HUES64 (cell line): ENCODE measurements at regions not wholly inside any gene's neighbourhood (a gene's known extent, or its start where the extent isn't known, plus 50 kb on each side); places are given as distances from the start of the nearest gene placed in this dataset.
"Not testable (repeated sequence)": the region's sequence is repeated elsewhere in the genome, so short reads cannot be mapped to it uniquely, and the experiment has no call there.

Experiments
- H3K27ac ChIP-seq: 2 replicates; pipeline ENCODE4 v1.7.0; 2013; ENCODE audit warnings: low read depth, low read length, inconsistent platforms
- H3K27me3 ChIP-seq: 2 replicates; pipeline ENCODE4 v1.6.1; 2013; ENCODE audit warnings: mild to moderate bottlenecking, low read length; ENCODE audit not compliant: insufficient read depth
- H3K36me3 ChIP-seq: 2 replicates; pipeline ENCODE4 v1.6.1; 2013; ENCODE audit warnings: mild to moderate bottlenecking, low read length; ENCODE audit not compliant: insufficient read depth
- H3K4me1 ChIP-seq: 2 replicates; pipeline ENCODE4 v1.6.1; 2013; ENCODE audit warnings: mild to moderate bottlenecking, low read length, moderate library complexity; ENCODE audit not compliant: insufficient read depth
- H3K4me3 ChIP-seq: 2 replicates; pipeline ENCODE4 v1.5.1; 2013; ENCODE audit warnings: mild to moderate bottlenecking, low read length, moderate library complexity
- H3K9ac ChIP-seq: 2 replicates; pipeline ENCODE4 v1.6.1; 2013; ENCODE audit warnings: mild to moderate bottlenecking, low read depth, low read length
- H3K9me3 ChIP-seq: 2 replicates; pipeline ENCODE4 v1.6.1; 2013; ENCODE audit warnings: low read depth, low read length; ENCODE audit not compliant: insufficient read depth
- WGBS: fragments of 150-250, 120-280 bp; methylation state at CpG from one replicate; pipeline ENCODE4 v1.1.7; 2013; ENCODE audit warnings: missing lambda C conversion rate; 5-methylcytosine and 5-hydroxymethylcytosine counted together

- Histone ChIP-seq H3K27ac (no peak overlapping the region), H3K4me1 (0 out of 2 replicates have a peak, but pooled peaks cover 5% of the 10 kb centered on the region), H3K9me3 (no peaks in the 10 kb centered on the region), H3K9ac (no peak overlapping the region), H3K27me3 (no peaks in the 10 kb centered on the region), H3K36me3 (no peaks in the 10 kb centered on the region), H3K4me3 (no peak overlapping the region)
- WGBS, result 95% methylated on average over 1 of the region's 1 CpG
These were observed 1590.8 kb downstream of the GRIK2 start for GRCh38 chr6:102984357-102984756.

GRCh38 chr6:102981490-102982015 is 1588.0 kb downstream of the GRIK2 start:
- H3K27me3 ChIP-seq, result no peaks in the 10 kb centered on the region
- H3K4me1 ChIP-seq, result 0 out of 2 replicates have a peak, but pooled peaks cover 5% of the 10 kb centered on the region
- no peak overlapping the region for H3K9ac ChIP-seq
- no peak overlapping the region for H3K4me3 ChIP-seq
- no peaks in the 10 kb centered on the region for H3K9me3 ChIP-seq
- H3K27ac ChIP-seq, result no peak overlapping the region
- WGBS, result 71% methylated on average over 1 of the region's 2 CpGs
- H3K36me3 ChIP-seq, result no peaks in the 10 kb centered on the region

DNA sequence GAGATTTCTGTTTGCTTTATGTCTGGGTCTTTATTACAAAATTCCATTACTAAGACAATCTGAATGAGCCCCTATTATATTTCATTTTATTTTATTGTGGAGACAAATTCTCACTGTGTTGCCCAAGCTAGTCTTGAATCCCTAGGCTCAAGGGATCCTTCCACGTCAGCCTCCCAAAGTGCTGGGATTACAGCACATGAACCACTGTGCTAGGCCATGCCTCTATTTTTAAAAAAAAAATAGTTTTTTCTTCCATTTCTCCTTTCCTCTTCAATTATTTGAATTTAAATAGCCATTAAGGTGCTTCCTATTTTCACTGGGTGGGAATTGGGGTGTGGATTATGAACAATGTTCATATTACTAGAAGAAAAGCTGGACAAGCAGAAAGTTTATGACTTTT is 1587.4 kb downstream of the GRIK2 start:
- Histone ChIP-seq H3K36me3 (no peaks in the 10 kb centered on the region), H3K9ac (no peak overlapping the region), H3K27ac (no peak overlapping the region), H3K27me3 (no peaks in the 10 kb centered on the region), H3K4me3 (no peak overlapping the region), H3K9me3 (no peaks in the 10 kb centered on the region), H3K4me1 (0 out of 2 replicates have a peak, but pooled peaks cover 5% of the 10 kb centered on the region)
- 85% methylated on average over 1 of the region's 1 CpG for WGBS

- Histone ChIP-seq H3K36me3 (no peaks in the 10 kb centered on the region), H3K27ac (no peak overlapping the region), H3K9ac (no peak overlapping the region), H3K27me3 (no peaks in the 10 kb centered on the region), H3K4me3 (no peak overlapping the region), H3K9me3 (no peaks in the 10 kb centered on the region), H3K4me1 (no peaks in the 10 kb centered on the region)
These were observed 1568.4 kb downstream of the GRIK2 start for GRCh38 chr6:102961902-102962301.

DNA sequence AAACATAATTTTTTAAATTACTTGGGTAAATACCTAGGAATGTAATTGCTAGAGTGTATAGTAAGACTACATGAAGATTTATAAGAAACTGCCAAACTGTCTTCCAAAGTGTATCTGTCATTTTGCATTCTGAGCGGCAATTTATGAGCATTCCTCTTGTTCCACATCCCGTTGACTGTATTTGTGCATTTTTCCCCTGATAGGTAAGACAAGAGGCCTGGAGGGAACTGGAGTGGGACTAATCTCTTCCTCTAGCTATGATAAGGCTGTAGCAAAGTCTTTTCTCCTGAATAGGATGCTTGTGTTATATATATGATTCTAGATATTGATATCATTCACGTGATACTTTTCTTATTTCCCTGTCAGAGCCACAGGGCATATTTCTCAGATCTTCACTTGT is 1557.5 kb downstream of the GRIK2 start:
- Histone ChIP-seq H3K36me3 (no peaks in the 10 kb centered on the region), H3K9ac (no peak overlapping the region), H3K9me3 (no peaks in the 10 kb centered on the region), H3K27ac (no peak overlapping the region), H3K27me3 (no peaks in the 10 kb centered on the region), H3K4me3 (no peak overlapping the region), H3K4me1 (no peaks in the 10 kb centered on the region)
- 98% methylated on average over 2 of the region's 3 CpGs for WGBS

DNA sequence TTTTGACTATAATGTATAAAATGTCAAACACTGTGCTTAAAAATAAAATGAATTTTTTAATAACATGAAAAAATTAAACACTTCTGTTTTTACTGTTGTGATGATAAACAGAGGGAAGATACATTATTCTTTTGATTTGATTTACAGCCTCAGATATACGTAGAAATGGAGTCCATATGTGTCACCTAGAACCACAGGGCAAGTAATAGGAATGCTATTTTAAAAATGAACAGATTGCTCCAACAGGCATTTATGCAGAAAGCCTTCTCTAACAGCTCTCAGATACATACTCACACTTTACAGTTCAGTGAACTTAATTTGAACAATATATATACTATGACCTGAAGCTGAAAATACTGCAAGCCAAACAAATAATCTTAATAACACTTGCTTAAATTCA is 1551.0 kb downstream of the GRIK2 start:
- no peaks in the 10 kb centered on the region for H3K27me3 ChIP-seq
- no peak overlapping the region for H3K27ac ChIP-seq
- H3K36me3 ChIP-seq, result no peaks in the 10 kb centered on the region
- H3K4me1 ChIP-seq, result no peaks in the 10 kb centered on the region
- no peak overlapping the region for H3K4me3 ChIP-seq
- no peaks in the 10 kb centered on the region for H3K9me3 ChIP-seq
- 80% methylated on average over 1 of the region's 1 CpG for WGBS
- H3K9ac ChIP-seq, result no peak overlapping the region

DNA sequence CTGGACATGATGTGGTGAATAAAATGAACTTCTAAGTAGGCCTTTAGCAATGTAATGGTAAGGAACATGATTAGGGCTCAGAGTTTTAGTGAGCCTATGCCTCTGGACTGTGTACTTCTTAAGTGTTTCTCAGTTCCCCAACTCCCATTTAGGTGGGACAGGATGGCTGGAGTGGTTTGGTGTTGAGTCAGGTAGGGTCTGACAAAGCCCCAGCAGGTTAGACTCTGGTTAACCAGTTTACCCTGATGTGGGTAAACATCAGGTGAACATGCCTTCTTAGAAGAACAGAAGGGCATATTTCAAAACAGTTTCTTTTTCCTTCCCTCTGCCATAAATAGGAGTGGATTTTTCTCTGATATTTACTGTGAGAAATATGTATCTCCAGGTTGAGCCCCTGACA is 1548.7 kb downstream of the GRIK2 start:
- Histone ChIP-seq H3K4me3 (no peak overlapping the region), H3K27me3 (no peaks in the 10 kb centered on the region), H3K4me1 (no peaks in the 10 kb centered on the region), H3K36me3 (no peaks in the 10 kb centered on the region), H3K27ac (no peak overlapping the region), H3K9me3 (no peaks in the 10 kb centered on the region), H3K9ac (no peak overlapping the region)

GRCh38 chr6:102936959-102937358 is 1543.5 kb downstream of the GRIK2 start:
- no peak overlapping the region for H3K9ac ChIP-seq
- no peaks in the 10 kb centered on the region for H3K36me3 ChIP-seq
- H3K4me1 ChIP-seq, result no peaks in the 10 kb centered on the region
- H3K27me3 ChIP-seq, result no peaks in the 10 kb centered on the region
- H3K9me3 ChIP-seq, result no peaks in the 10 kb centered on the region
- 87% methylated on average over 2 of the region's 3 CpGs for WGBS
- H3K4me3 ChIP-seq, result no peak overlapping the region
- H3K27ac ChIP-seq, result no peak overlapping the region

DNA sequence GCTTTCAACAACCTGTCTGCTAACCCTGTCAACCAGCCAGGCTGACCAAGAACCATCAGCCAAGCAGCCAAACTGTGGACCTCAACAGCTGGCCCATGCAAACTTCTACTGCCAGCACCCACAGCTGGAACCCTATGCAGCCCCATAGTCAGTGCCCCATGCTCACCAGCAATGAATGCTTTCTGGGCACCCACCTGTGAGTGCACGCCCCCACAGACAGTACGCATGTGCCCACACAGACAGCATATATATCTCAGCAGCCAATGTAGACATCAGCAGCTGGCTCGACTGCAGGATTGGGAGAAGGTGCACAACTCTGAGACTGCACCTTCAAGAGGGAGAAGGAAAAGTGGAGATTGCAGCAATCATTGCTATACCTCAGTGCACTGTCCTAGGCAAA is 1534.6 kb downstream of the GRIK2 start:
- Histone ChIP-seq H3K36me3 (no peaks in the 10 kb centered on the region), H3K9me3 (no peaks in the 10 kb centered on the region), H3K4me1 (no peaks in the 10 kb centered on the region), H3K4me3 (no peak overlapping the region), H3K9ac (no peak overlapping the region), H3K27ac (no peak overlapping the region), H3K27me3 (no peaks in the 10 kb centered on the region)
- WGBS, result 95% methylated on average over 3 of the region's 3 CpGs

GRCh38 chr6:102918161-102918560 is 1524.7 kb downstream of the GRIK2 start:
- Histone ChIP-seq H3K9ac (no peak overlapping the region), H3K4me1 (no peaks in the 10 kb centered on the region), H3K27me3 (no peaks in the 10 kb centered on the region), H3K27ac (no peak overlapping the region), H3K4me3 (no peak overlapping the region), H3K9me3 (no peaks in the 10 kb centered on the region), H3K36me3 (no peaks in the 10 kb centered on the region)
- WGBS, result 95% methylated on average over 6 of the region's 6 CpGs

GRCh38 chr6:102911571-102911970 is 1518.1 kb downstream of the GRIK2 start:
- Histone ChIP-seq H3K36me3 (no peaks in the 10 kb centered on the region), H3K9me3 (no peaks in the 10 kb centered on the region), H3K27me3 (no peaks in the 10 kb centered on the region), H3K9ac (no peak overlapping the region), H3K27ac (no peak overlapping the region), H3K4me1 (no peaks in the 10 kb centered on the region), H3K4me3 (no peak overlapping the region)

DNA sequence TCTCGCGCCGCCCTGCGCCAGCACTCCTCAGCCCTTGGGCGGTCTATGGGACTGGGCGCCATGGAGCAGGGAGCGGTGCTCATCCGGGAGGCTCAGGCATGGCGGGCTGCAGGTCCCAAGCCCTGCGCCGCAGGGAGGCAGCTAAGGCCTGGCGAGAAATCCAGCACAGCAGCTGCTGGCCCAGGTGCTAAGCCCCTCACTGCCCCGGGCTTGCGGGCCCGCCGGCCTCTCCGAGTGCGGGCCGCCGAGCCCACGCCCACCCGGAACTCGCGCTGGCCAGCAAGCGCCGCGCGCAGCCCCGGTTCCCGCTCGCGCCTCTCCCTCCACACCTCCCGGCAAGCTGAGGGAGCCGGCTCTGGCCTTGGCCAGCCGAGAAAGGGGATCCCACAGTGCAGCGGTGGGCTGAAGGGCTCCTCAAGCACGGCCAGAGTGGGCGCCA is 1517.2 kb downstream of the GRIK2 start:
- H3K9ac ChIP-seq, H3K9me3 ChIP-seq, H3K27ac ChIP-seq, H3K4me1 ChIP-seq, H3K36me3 ChIP-seq, H3K27me3 ChIP-seq, H3K4me3 ChIP-seq: not testable (repeated sequence)
- WGBS, result 97% methylated on average over 38 of the region's 38 CpGs
